Gastroesophageal sphincter (tissue), 4 donors: ENCODE measurements at regions not wholly inside any gene's neighbourhood (a gene's known extent, or its start where the extent isn't known, plus 50 kb on each side); places are given as distances from the start of the nearest gene placed in this dataset.
"Not testable (repeated sequence)": the region's sequence is repeated elsewhere in the genome, so short reads cannot be mapped to it uniquely, and the experiment has no call there.

Experiments
- ATAC-seq: fragments of 150-250 bp; one replicate; pipeline ENCODE4 v1.9.1; 2016; ENCODE audit warnings: mild to moderate bottlenecking, moderate library complexity
- H3K27ac ChIP-seq, 4 donors: fragments of 200-600 bp; sonication (generic) in 3 of 4; 1 replicate in 3 of 4; 2 replicates in 1 of 4; pipeline ENCODE4 v1.5.1; 2016 to 2019
- H3K27me3 ChIP-seq: fragments of 200-600 bp; sonication (generic); one replicate; pipeline ENCODE4 v1.5.1; 2019
- H3K36me3 ChIP-seq, 2 donors: fragments of 200-600 bp; sonication (generic); one replicate each; pipeline ENCODE4 v1.5.1; 2019; ENCODE audit warnings: control low read depth in 1 of 2
- H3K4me1 ChIP-seq, 3 donors: fragments of 200-600 bp; sonication (generic); 1 replicate in 2 of 3; 2 replicates in 1 of 3; pipeline ENCODE4 v1.5.1; 2016 to 2019; ENCODE audit warnings: control low read depth in 2 of 3
- H3K4me3 ChIP-seq, 2 donors: fragments of 200-600 bp; sonication (generic); one replicate each; pipeline ENCODE4 v1.5.1; 2019; ENCODE audit warnings: mild to moderate bottlenecking in 1 of 2, moderate library complexity in 1 of 2
- H3K9me3 ChIP-seq, 3 donors: fragments of 200-600 bp; sonication (generic); one replicate each; pipeline ENCODE4 v1.5.1; 2017 to 2019; ENCODE audit warnings: control low read depth in 2 of 3
- CTCF ChIP-seq, 4 experiments: fragments of 200-600 bp in 2 of 4; fragments of 450-650 bp in 2 of 4; sonication (generic) in 1 of 4; IDR thresholded peaks; one replicate each; pipeline ENCODE4 v1.5.1; 2017 to 2019; ENCODE audit warnings: antibody characterized with exemption in 4 of 4, mild to moderate bottlenecking in 2 of 4, moderate library complexity in 2 of 4
- EP300 ChIP-seq: sonication (generic); formaldehyde crosslinking; IDR thresholded peaks from one replicate; pipeline ENCODE4 v1.6.1; 2017; ENCODE audit warnings: antibody characterized with exemption, mild to moderate bottlenecking
- POLR2A ChIP-seq, 2 donors: fragments of 450-650 bp; IDR thresholded peaks; one replicate each; pipeline ENCODE4 v1.6.1; 2017; ENCODE audit warnings: antibody characterized with exemption in 2 of 2, mild to moderate bottlenecking in 2 of 2, moderate library complexity in 1 of 2
- POLR2AphosphoS5 ChIP-seq: sonication (generic); formaldehyde crosslinking; IDR thresholded peaks from one replicate; pipeline ENCODE4 v1.6.1; 2017; ENCODE audit warnings: antibody characterized with exemption
- WGBS, 2 donors: methylation state at CpG; one replicate each; pipeline ENCODE4 v1.1.5; 2018; ENCODE audit warnings: low coverage in 1 of 2; 5-methylcytosine and 5-hydroxymethylcytosine counted together

GRCh38 chr16:86956437-86956836, 360.8 kb downstream of the C16orf95 start:
- Histone ChIP-seq H3K36me3 (no peaks in the 10 kb centered on the region), H3K4me1 (no peaks in the 10 kb centered on the region), H3K9me3 (no peaks in the 10 kb centered on the region), H3K27me3 (peaks cover 87% of the 10 kb centered on the region), H3K27ac (no peak overlapping the region), H3K4me3 (no peak overlapping the region)
- 66 to 73% methylated on average over 5 to 14 of the region's 15 CpGs for WGBS, 2 donors
- TF ChIP-seq POLR2AphosphoS5 (no peak), CTCF (IDR thresholded peaks at IDR 0.05) (no peak), EP300 (no peak), POLR2A (IDR thresholded peaks at IDR 0.05) (no peak)
- ATAC-seq = no peak

- H3K9me3 ChIP-seq, H3K4me3 ChIP-seq, ATAC-seq, H3K27ac ChIP-seq, H3K36me3 ChIP-seq, H3K4me1 ChIP-seq: not testable (repeated sequence)
- 55 to 90% methylated on average over 1 to 2 of the region's 12 CpGs for WGBS, 2 donors
- H3K27me3 ChIP-seq = peaks cover 99% of the 10 kb centered on the region
Measured at GRCh38 chr16:86957662-86958198, 359.5 kb downstream of the C16orf95 start.

- no peaks in the 10 kb centered on the region for H3K4me1 ChIP-seq
- H3K27me3 ChIP-seq = peaks cover 98% of the 10 kb centered on the region
- no peaks in the 10 kb centered on the region for H3K36me3 ChIP-seq
- WGBS, 2 donors = 52 to 75% methylated on average over 2 to 9 of the region's 9 CpGs
- no peaks in the 10 kb centered on the region for H3K9me3 ChIP-seq
- TF ChIP-seq CTCF (IDR thresholded peaks at IDR 0.05) = no peak
- no peak for TF ChIP-seq POLR2AphosphoS5
- TF ChIP-seq EP300 = no peak
- TF ChIP-seq POLR2A (IDR thresholded peaks at IDR 0.05) = no peak
- ATAC-seq = no peak
- no peak overlapping the region for H3K27ac ChIP-seq
- no peak overlapping the region for H3K4me3 ChIP-seq
Measured at GRCh38 chr16:86958423-86958822, 358.8 kb downstream of the C16orf95 start.

GRCh38 chr16:86959091-86959651, 358.0 kb downstream of the C16orf95 start:
- no peak for ATAC-seq
- no peak for TF ChIP-seq EP300
- TF ChIP-seq POLR2AphosphoS5 = no peak
- TF ChIP-seq POLR2A (IDR thresholded peaks at IDR 0.05) = no peak
- TF ChIP-seq CTCF (IDR thresholded peaks at IDR 0.05) = no peak
- Histone ChIP-seq H3K4me1 (no peaks in the 10 kb centered on the region), H3K27me3 (peaks cover 94% of the 10 kb centered on the region), H3K4me3 (no peak overlapping the region), H3K27ac (no peak overlapping the region), H3K36me3 (no peaks in the 10 kb centered on the region), H3K9me3 (no peaks in the 10 kb centered on the region)
- 42% methylated on average over 3 of the region's 20 CpGs; no CpG with 5 or more reads in 1 of the 2 donors for WGBS, 2 donors

GRCh38 chr16:86959729-86960128, 357.5 kb downstream of the C16orf95 start:
- WGBS, 2 donors = 30 to 84% methylated on average over 2 to 3 of the region's 3 CpGs
- H3K27ac ChIP-seq = no peak overlapping the region
- no peaks in the 10 kb centered on the region for H3K4me1 ChIP-seq
- H3K9me3 ChIP-seq = no peaks in the 10 kb centered on the region
- H3K27me3 ChIP-seq = peaks cover 95% of the 10 kb centered on the region
- no peaks in the 10 kb centered on the region for H3K36me3 ChIP-seq
- no peak for ATAC-seq
- H3K4me3 ChIP-seq = no peak overlapping the region
- TF ChIP-seq POLR2A (IDR thresholded peaks at IDR 0.05) (no peak), POLR2AphosphoS5 (no peak), CTCF (IDR thresholded peaks at IDR 0.05) (no peak), EP300 (no peak)
